Ishikawa (cell line): ENCODE measurements at regions not wholly inside any gene's neighbourhood (a gene's known extent, or its start where the extent isn't known, plus 50 kb on each side); places are given as distances from the start of the nearest gene placed in this dataset.

Source experiments
- CREB1 ChIP-seq: IDR thresholded peaks from 2 replicates; pipeline ENCODE4 v1.6.1; 2012; ENCODE audit warnings: low read depth
- FOXM1 ChIP-seq: IDR thresholded peaks from 2 replicates; pipeline ENCODE4 v1.6.1; 2012; ENCODE audit warnings: low read depth, borderline replicate concordance
- MAX ChIP-seq: IDR thresholded peaks from 2 replicates; pipeline ENCODE4 v1.6.1; 2012
- REST ChIP-seq: IDR thresholded peaks from 2 replicates; pipeline ENCODE4 v1.6.1; 2012; ENCODE audit warnings: low read depth, mild to moderate bottlenecking
- YY1 ChIP-seq: IDR thresholded peaks from 2 replicates; pipeline ENCODE4 v1.6.1; 2012; ENCODE audit warnings: low read depth

GRCh38 chr7:124645704-124646103 is 119.9 kb downstream of the GPR37 start:
- TF ChIP-seq REST (no peak), YY1 (no peak), CREB1 (no peak), MAX (no peak), FOXM1 (no peak)
